ENCODE measurements at regions not wholly inside any gene's neighbourhood (a gene's known extent, or its start where the extent isn't known, plus 50 kb on each side); places are given as distances from the start of the nearest gene placed in this dataset.

- in situ Hi-C loops (cut with MboI; ENCODE audit: low pct_unique_long_range_greater_than_20kb, low sequenced_read_pairs, unreplicated experiment) = no loop called here
- TF ChIP-seq CTCF (IDR thresholded peaks at IDR 0.05; ENCODE audit: extremely low read depth, insufficient read depth, missing control alignments) = no peak
- DNase-seq (ENCODE audit: low spot score) = no peak
Measured at GRCh38 chr16:73434621-73435020, 386.7 kb upstream of the ZFHX3 start.

- no peak for TF ChIP-seq CTCF (IDR thresholded peaks at IDR 0.05; ENCODE audit: extremely low read depth, insufficient read depth, missing control alignments)
- in situ Hi-C loops (cut with MboI; ENCODE audit: low pct_unique_long_range_greater_than_20kb, low sequenced_read_pairs, unreplicated experiment) = no loop called here
- no peak for DNase-seq (ENCODE audit: low spot score)
Measured at GRCh38 chr16:73433731-73434307, 385.9 kb upstream of the ZFHX3 start.

GRCh38 chr16:73432850-73433730 is 385.2 kb upstream of the ZFHX3 start:
- in situ Hi-C loops (cut with MboI; ENCODE audit: low pct_unique_long_range_greater_than_20kb, low sequenced_read_pairs, unreplicated experiment) = no loop called here
- no peak for DNase-seq (ENCODE audit: low spot score)
- no peak for TF ChIP-seq CTCF (IDR thresholded peaks at IDR 0.05; ENCODE audit: extremely low read depth, insufficient read depth, missing control alignments)

GRCh38 chr16:73430138-73430537 is 382.2 kb upstream of the ZFHX3 start:
- DNase-seq (ENCODE audit: low spot score) = no peak
- TF ChIP-seq CTCF (IDR thresholded peaks at IDR 0.05; ENCODE audit: extremely low read depth, insufficient read depth, missing control alignments) = no peak

GRCh38 chr16:73428121-73428520 is 380.2 kb upstream of the ZFHX3 start:
- DNase-seq (ENCODE audit: low spot score) = no peak
- in situ Hi-C loops (cut with MboI; ENCODE audit: low pct_unique_long_range_greater_than_20kb, low sequenced_read_pairs, unreplicated experiment) = no loop called here
- no peak for TF ChIP-seq CTCF (IDR thresholded peaks at IDR 0.05; ENCODE audit: extremely low read depth, insufficient read depth, missing control alignments)

More at GRCh38 chr16:73430138-73430537, 382.2 kb upstream of the ZFHX3 start:
- in situ Hi-C loops (cut with MboI; ENCODE audit: low pct_unique_long_range_greater_than_20kb, low sequenced_read_pairs, unreplicated experiment) = no loop called here

- DNase-seq (ENCODE audit: low spot score) = no peak
- no peak for TF ChIP-seq CTCF (IDR thresholded peaks at IDR 0.05; ENCODE audit: extremely low read depth, insufficient read depth, missing control alignments)
- in situ Hi-C loops (cut with MboI; ENCODE audit: low pct_unique_long_range_greater_than_20kb, low sequenced_read_pairs, unreplicated experiment) = no loop called here
Measured at GRCh38 chr16:73427164-73427563, 379.2 kb upstream of the ZFHX3 start.

Data from GM13977 (cell line).